ENCODE measurements at regions not wholly inside any gene's neighbourhood (a gene's known extent, or its start where the extent isn't known, plus 50 kb on each side); places are given as distances from the start of the nearest gene placed in this dataset.

GRCh38 chr1:182261655-182262054 lies 129.9 kb downstream of the GLUL start:
- intact Hi-C loops (cut with micrococcal nuclease) = no loop called here

DNA sequence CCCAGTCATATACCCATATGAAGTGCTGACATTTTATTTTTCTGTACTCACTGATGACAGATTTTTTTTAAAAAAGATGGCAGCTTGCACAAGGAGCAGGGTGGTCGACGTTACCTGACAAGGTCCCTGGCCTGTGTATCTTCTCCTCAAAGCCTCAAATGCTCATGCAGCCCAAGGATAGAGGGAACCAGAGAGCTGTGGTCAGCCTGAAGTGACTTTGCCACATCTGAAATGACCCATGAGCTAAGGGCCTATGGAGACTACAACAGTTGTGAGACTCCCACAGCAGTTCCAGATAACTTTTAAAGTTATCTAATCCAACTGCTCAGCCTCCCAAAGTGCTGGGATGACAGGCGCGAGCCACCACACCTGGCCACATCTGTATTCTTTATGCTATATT lies 131.1 kb downstream of the GLUL start:
- intact Hi-C loops (cut with micrococcal nuclease) = no loop called here

GRCh38 chr1:182259968-182260367 lies 131.6 kb downstream of the GLUL start:
- intact Hi-C loops (cut with micrococcal nuclease) = loop anchor here (1.0 to 5.0 kb wide), 6 partner anchors 11 to 342 kb away; partner anchors contain the start of genes GLUL and RGS16

DNA sequence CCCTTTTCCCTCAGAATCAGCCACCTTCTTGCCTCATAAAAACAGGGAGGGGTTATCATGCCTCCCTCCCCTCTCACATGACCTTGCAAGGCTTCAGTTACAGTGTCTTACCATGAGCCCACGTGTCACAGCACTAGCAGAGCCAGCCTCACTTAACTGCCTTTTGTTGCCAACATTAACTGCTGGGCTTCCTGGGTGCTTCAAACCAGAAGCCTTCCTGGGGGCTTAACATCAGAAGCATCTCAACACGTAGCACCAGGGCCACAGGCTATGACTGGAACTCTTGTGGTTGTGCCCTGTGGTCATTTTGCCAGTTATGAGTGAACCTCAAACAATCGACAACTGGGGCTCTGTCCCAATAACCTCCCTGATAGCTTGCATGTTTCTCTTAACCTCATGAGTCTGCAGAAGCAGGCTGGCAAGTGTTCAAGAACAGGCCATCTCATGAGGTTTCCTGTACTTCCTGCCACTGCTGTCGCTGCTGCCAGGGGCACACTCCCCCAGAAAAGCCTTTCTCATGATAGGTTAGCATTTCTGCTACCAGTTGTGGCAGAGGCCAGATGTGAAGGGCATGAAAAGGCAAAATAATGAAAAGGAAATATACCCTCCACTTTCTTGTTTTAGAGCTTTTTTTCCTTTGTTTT lies 132.2 kb downstream of the GLUL start:
- intact Hi-C loops (cut with micrococcal nuclease) = loop anchor here (1.0 to 5.0 kb wide), 6 partner anchors 10 to 343 kb away; partner anchors contain the start of genes GLUL and RGS16

DNA sequence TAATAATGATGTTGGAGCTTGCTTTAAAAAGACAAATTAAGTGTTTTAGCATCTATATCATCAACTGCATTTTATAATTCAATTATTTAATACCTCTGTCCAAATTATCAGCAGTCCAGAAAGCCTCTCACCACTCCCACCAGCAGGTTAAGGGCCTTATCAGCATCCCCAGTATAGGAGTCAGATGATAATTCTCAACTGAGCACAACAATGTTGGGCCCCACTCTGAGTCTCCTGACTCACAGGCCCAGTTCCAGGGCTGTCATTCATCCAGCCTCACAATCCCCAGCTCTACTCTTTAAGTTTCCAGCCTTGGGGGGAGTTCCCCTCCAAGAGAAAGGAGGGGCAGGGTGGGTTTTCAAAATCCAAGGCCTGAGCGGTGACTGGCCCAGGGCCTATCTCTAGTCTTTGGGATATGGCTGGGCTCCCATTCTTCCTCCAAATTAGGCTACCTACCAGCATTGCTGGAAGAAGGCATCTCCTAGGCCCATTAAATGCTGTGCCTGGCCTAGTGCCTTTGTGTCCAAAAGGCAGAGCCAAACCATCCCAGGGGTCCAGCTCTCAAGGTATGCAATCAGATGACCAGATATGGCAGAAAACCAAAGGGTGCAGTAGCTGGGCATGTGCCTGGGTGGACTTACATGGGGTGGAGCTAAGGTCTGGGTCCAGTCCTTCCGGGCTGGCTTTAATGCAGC lies 134.1 kb downstream of the GLUL start:
- intact Hi-C loops (cut with micrococcal nuclease) = loop anchor here (2.0 to 5.0 kb wide), 2 partner anchors 173 to 345 kb away; partner anchors contain the start of gene RGS16

- intact Hi-C loops (cut with micrococcal nuclease) = loop anchor here (5.0 kb wide), 1 partner anchor 345 kb away; the partner anchor contains the start of gene RGS16
Measured at GRCh38 chr1:182256931-182257330, 134.7 kb downstream of the GLUL start.

DNA sequence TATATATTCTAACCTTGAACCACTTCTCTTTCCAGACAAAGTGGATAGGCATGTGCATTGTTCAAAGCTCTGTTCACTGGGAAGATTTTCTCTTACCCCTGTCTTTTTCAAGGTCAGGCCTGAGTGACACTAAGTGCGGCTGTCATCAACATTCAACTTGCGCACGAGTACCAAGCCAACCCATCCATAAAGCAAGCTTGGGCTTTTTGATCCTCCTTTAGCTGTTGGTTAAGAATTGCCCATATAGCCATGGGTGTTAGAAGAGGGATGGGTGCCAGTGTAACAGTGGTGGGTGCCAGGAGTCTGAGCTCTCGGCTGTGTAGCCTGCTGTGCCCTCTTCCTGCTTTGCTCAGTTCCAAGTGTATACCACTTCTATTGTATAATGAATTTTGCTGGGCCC lies 136.1 kb downstream of the GLUL start:
- intact Hi-C loops (cut with micrococcal nuclease) = loop anchor here (5.0 kb wide), 1 partner anchor 347 kb away; the partner anchor contains the start of gene RGS16

DNA sequence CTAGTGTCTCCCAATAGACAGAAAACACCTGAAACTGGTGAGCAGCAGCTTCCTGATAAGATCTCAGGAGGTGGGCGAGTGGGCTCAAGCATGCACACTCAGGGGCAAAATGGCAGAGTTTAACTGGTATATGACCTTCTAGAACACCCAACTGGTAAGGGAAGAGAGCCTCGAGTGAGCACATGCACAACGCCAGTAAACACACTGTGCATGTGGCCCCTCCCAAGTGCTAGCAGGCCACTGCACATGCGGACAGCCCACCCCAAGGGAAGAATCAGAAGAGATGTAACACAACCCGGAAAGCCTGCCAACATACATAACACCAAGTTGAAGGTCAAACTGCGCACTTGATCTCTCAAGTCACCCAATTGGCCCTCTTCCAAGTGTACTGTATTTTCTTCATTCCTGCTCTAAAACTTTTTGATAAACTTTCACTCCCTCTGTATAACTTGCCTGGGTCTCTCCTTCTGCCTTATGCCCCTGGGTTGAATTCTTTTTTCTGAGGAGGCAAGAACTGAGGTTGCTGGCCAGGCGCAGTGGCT lies 138.2 kb downstream of the GLUL start:
- intact Hi-C loops (cut with micrococcal nuclease) = no loop called here

DNA sequence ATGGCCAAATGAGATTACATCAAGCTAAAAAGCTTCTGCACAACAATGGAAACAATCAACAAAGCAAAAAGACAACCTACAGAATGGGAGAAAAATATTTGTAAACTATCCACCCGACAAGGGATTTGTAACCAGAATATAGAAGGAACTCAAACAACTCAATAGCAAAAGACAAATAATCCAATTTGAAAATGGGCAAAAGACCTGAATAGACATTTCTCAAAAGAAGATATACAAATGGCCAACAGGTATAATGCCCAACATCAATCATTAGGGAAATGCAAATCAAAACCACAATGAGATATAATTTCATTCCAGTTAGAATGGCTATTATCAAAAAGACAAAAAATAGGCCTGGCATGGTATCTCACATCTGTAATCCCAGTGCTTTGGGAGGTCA lies 140.0 kb downstream of the GLUL start:
- intact Hi-C loops (cut with micrococcal nuclease) = no loop called here

DNA sequence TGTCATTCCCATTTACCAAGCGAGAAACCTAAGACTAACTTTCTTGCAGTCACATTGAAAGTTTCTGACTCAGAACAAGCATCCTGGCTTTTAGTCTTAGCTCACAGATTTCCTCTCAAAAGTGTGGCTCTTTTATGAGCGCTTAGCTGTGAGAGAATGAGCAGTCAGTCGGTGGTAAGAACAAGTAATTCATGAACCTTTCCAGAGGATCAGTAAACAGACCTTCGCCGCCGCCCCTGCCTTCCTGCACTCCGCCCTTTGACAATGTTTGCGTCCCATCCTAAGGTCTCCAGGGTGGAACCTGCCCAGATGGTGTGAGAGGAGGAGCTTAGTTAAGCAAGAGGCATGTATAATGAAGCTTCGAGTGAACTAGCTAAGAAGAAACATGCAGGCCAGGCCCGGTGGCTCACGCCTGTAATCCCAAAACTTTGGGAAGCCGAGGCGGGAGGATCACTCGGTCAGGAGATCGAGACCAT lies 142.4 kb downstream of the GLUL start:
- intact Hi-C loops (cut with micrococcal nuclease) = loop anchor here (1.0 to 2.0 kb wide), 5 partner anchors 10 to 164 kb away; partner anchors contain the start of gene GLUL

DNA sequence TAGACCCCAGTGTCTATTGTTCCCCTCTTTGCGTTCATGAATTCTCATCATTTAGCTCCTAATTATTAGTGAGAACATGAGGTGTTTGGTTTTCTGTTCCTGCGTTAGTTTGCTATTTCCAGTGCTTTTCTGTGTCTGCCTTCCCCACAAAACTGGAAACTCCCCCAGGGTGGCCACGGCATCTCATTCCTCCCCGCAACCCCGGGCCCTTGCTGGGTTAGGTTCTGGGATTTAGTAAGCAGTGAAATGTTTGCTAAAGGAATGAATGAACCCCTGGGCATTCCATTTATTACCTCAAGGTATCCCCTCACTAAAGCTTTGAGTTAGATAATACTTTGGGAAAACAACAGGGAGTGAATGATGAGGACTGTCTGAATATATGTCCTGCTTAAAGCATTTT lies 142.9 kb downstream of the GLUL start:
- intact Hi-C loops (cut with micrococcal nuclease) = loop anchor here (1.0 to 2.0 kb wide), 5 partner anchors 11 to 164 kb away; partner anchors contain the start of gene GLUL

DNA sequence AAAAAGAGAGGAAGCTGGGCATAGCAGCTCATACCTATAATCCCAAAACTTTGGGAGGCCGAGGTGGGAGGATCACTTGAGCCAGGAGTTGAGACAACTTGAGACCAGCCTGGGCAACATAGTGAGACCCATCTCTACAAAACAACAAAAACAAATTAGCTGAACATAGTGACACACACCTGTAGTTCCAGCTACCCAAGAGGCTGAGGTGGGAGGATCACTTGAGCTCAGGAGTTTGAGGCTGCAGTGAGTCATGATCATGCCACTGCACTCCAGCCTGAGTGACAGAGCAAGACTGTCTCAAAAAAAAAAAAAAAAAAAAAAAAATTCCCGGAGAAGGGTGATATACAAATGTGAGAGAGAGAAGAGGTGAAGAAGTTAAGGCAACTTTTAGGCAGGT lies 143.8 kb downstream of the GLUL start:
- intact Hi-C loops (cut with micrococcal nuclease) = loop anchor here (2.0 kb wide), 2 partner anchors 143 to 163 kb away; partner anchors contain the start of gene GLUL

DNA sequence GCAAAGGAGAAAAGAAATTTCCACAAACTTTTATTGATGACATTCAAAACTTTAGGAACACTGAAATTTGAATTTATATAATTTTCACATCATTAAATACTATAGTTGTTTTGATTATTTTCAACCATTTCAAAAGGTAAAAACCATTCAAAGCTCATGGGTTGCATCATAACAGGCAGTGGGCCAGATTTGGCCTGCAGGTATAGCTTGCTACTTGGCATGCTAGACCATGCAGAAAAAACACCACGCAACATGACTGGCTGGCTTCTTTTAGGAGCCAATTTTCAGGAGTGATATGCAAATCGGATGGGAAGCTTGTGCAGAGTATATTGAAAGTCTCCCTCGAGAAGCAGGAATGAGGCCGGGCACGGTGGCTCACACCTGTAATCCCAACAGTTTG lies 144.8 kb downstream of the GLUL start:
- intact Hi-C loops (cut with micrococcal nuclease) = no loop called here

- intact Hi-C loops (cut with micrococcal nuclease) = no loop called here
Measured at GRCh38 chr1:182245040-182245439, 146.6 kb downstream of the GLUL start.

- intact Hi-C loops (cut with micrococcal nuclease) = no loop called here
Measured at GRCh38 chr1:182244451-182244850, 147.1 kb downstream of the GLUL start.

DNA sequence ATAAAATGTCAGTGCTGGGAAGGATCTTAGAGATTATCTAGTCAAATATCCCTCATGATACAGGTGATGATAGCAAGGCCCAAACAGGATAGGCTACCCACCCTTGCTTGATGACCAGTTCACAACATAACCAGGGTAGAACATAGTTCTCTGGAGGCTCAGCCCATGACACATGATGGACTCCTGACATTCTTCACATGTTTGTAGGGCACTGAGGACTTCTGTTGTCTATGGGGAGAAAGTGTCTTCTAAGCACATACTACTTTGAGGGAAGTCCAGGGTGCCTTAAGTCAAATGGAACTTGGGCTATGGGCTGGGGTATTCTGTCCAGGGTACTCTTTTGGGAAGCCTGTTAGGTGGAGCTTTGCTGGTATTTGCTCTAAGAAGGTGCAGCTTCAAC lies 148.9 kb downstream of the GLUL start:
- intact Hi-C loops (cut with micrococcal nuclease) = no loop called here

GRCh38 chr1:182240085-182240484 lies 151.5 kb downstream of the GLUL start:
- intact Hi-C loops (cut with micrococcal nuclease) = no loop called here

GRCh38 chr1:182238421-182238820 lies 153.2 kb downstream of the GLUL start:
- intact Hi-C loops (cut with micrococcal nuclease) = no loop called here

DNA sequence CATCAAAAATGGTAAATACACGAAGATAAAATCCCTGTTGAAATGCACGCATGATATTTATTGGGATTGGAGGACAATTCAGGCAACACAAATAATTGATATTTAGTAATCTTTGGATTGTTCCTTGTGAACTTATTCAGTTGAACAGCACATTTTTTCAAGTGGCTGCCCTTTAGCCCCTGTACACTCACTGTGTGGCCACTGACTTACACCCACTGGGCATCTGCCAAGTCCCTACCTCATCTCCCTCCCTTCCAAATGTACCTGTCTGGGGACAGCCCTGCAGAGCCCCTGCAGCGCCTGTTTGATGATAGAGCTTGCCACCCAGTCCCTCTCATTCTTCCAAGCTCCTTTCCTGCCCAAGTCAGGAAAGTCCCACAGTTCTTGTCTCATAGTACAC lies 154.3 kb downstream of the GLUL start:
- intact Hi-C loops (cut with micrococcal nuclease) = no loop called here

GRCh38 chr1:182236651-182237077 lies 154.9 kb downstream of the GLUL start:
- intact Hi-C loops (cut with micrococcal nuclease) = no loop called here

DNA sequence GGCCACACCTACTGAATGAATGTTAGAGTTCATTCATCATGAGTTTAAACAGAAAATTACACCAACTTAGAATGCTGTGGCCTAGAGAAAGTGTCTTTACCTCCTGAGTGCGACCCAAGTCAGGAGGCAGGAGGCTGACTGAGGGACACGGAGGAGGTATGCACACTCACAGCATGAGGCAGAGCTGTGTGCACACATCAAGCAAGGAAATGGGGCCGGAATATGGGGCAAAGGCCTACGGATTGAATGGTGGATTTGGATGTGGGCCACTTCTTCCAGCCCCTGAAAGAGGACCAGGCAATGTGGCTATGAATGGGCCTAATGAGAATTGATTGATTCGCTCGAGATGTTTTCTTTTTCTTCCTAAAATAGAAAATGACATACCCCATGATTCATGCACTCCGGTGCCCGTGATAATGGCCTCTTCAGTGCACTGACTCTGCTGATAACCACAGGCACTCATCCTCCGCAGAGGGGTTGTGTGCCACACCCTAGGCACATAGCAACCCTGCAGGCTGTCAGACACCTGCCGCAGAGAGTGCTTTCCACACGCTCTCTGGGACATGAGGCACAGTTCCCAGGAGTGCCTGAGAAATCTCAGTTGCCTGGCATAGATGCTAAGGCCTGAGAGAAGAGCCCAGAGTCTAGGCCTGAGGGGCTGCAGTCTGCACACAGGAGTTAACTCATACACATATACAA lies 155.5 kb downstream of the GLUL start:
- intact Hi-C loops (cut with micrococcal nuclease) = no loop called here

GRCh38 chr1:182235604-182235951 lies 156.0 kb downstream of the GLUL start:
- intact Hi-C loops (cut with micrococcal nuclease) = no loop called here

All from T-helper 1 cell treated with Interleukin-12 subunit alpha and Interleukin-12 subunit beta and Interleukin-4 antibody, amounts not matched to agents 30 ng/mL and 1 ng/mL, for 36 hours (primary cell).